HUES64 (cell line): ENCODE measurements at regions not wholly inside any gene's neighbourhood (a gene's known extent, or its start where the extent isn't known, plus 50 kb on each side); places are given as distances from the start of the nearest gene placed in this dataset.

Experiments used
- H3K27ac ChIP-seq: 2 replicates; pipeline ENCODE4 v1.7.0; 2013; ENCODE audit warnings: low read depth, low read length, inconsistent platforms
- H3K27me3 ChIP-seq: 2 replicates; pipeline ENCODE4 v1.6.1; 2013; ENCODE audit warnings: mild to moderate bottlenecking, low read length; ENCODE audit not compliant: insufficient read depth
- H3K36me3 ChIP-seq: 2 replicates; pipeline ENCODE4 v1.6.1; 2013; ENCODE audit warnings: mild to moderate bottlenecking, low read length; ENCODE audit not compliant: insufficient read depth
- H3K4me1 ChIP-seq: 2 replicates; pipeline ENCODE4 v1.6.1; 2013; ENCODE audit warnings: mild to moderate bottlenecking, low read length, moderate library complexity; ENCODE audit not compliant: insufficient read depth
- H3K4me3 ChIP-seq: 2 replicates; pipeline ENCODE4 v1.5.1; 2013; ENCODE audit warnings: mild to moderate bottlenecking, low read length, moderate library complexity
- H3K9ac ChIP-seq: 2 replicates; pipeline ENCODE4 v1.6.1; 2013; ENCODE audit warnings: mild to moderate bottlenecking, low read depth, low read length
- H3K9me3 ChIP-seq: 2 replicates; pipeline ENCODE4 v1.6.1; 2013; ENCODE audit warnings: low read depth, low read length; ENCODE audit not compliant: insufficient read depth
- WGBS: fragments of 150-250, 120-280 bp; methylation state at CpG from one replicate; pipeline ENCODE4 v1.1.7; 2013; ENCODE audit warnings: missing lambda C conversion rate; 5-methylcytosine and 5-hydroxymethylcytosine counted together

GRCh38 chr11:127242676-127243075, 242.1 kb upstream of the KIRREL3 start:
- WGBS = 91% methylated on average over 2 of the region's 2 CpGs
- Histone ChIP-seq H3K27ac (no peak overlapping the region), H3K4me1 (peaks cover 4% of the 10 kb centered on the region; the same call in 1 of the 2 replicates), H3K36me3 (no peaks in the 10 kb centered on the region), H3K4me3 (no peak overlapping the region), H3K9me3 (no peaks in the 10 kb centered on the region), H3K27me3 (no peaks in the 10 kb centered on the region), H3K9ac (no peak overlapping the region)

GRCh38 chr11:127238321-127238720, 237.8 kb upstream of the KIRREL3 start:
- WGBS = 100% methylated on average over 2 of the region's 4 CpGs
- no peak overlapping the region for H3K9ac ChIP-seq

GRCh38 chr11:127236776-127237175, 236.2 kb upstream of the KIRREL3 start:
- H3K27ac ChIP-seq = no peak overlapping the region
- no peak overlapping the region for H3K9ac ChIP-seq
- no peaks in the 10 kb centered on the region for H3K9me3 ChIP-seq
- no peaks in the 10 kb centered on the region for H3K27me3 ChIP-seq
- H3K4me3 ChIP-seq = no peak overlapping the region
- WGBS = 100% methylated on average over 1 of the region's 1 CpG
- H3K4me1 ChIP-seq = no peaks in the 10 kb centered on the region
- no peaks in the 10 kb centered on the region for H3K36me3 ChIP-seq

More at GRCh38 chr11:127238321-127238720, 237.8 kb upstream of the KIRREL3 start:
- Histone ChIP-seq H3K36me3 (no peaks in the 10 kb centered on the region), H3K27me3 (no peaks in the 10 kb centered on the region), H3K9me3 (no peaks in the 10 kb centered on the region), H3K27ac (no peak overlapping the region), H3K4me3 (no peak overlapping the region), H3K4me1 (no peaks in the 10 kb centered on the region)

- Histone ChIP-seq H3K9ac (no peak overlapping the region), H3K27ac (no peak overlapping the region), H3K27me3 (no peaks in the 10 kb centered on the region), H3K4me3 (no peak overlapping the region), H3K9me3 (no peaks in the 10 kb centered on the region), H3K36me3 (no peaks in the 10 kb centered on the region), H3K4me1 (no peaks in the 10 kb centered on the region)
- 80% methylated on average over 3 of the region's 3 CpGs for WGBS
These were observed 233.4 kb upstream of the KIRREL3 start for GRCh38 chr11:127233998-127234397.

- WGBS = 98% methylated on average over 3 of the region's 3 CpGs
- H3K4me3 ChIP-seq = no peak overlapping the region
- no peaks in the 10 kb centered on the region for H3K9me3 ChIP-seq
- no peaks in the 10 kb centered on the region for H3K4me1 ChIP-seq
- no peaks in the 10 kb centered on the region for H3K36me3 ChIP-seq
- no peak overlapping the region for H3K27ac ChIP-seq
- no peaks in the 10 kb centered on the region for H3K27me3 ChIP-seq
- H3K9ac ChIP-seq = no peak overlapping the region
These were observed 229.8 kb upstream of the KIRREL3 start for GRCh38 chr11:127230392-127230791.

- H3K27me3 ChIP-seq = no peaks in the 10 kb centered on the region
- H3K9ac ChIP-seq = no peak overlapping the region
- no peak overlapping the region for H3K27ac ChIP-seq
- H3K4me1 ChIP-seq = peaks cover 3% of the 10 kb centered on the region; the same call in 1 of the 2 replicates
- 100% methylated on average over 1 of the region's 2 CpGs for WGBS
- H3K9me3 ChIP-seq = no peaks in the 10 kb centered on the region
- H3K4me3 ChIP-seq = no peak overlapping the region
- H3K36me3 ChIP-seq = no peaks in the 10 kb centered on the region
These were observed 226.4 kb upstream of the KIRREL3 start for GRCh38 chr11:127226949-127227348.

GRCh38 chr11:127226380-127226779, 225.8 kb upstream of the KIRREL3 start:
- Histone ChIP-seq H3K4me1 (peaks cover 3% of the 10 kb centered on the region; the same call in 1 of the 2 replicates), H3K4me3 (no peak overlapping the region), H3K9ac (no peak overlapping the region), H3K27me3 (no peaks in the 10 kb centered on the region), H3K9me3 (no peaks in the 10 kb centered on the region), H3K36me3 (no peaks in the 10 kb centered on the region), H3K27ac (no peak overlapping the region)
- 100% methylated on average over 1 of the region's 1 CpG for WGBS

- Histone ChIP-seq H3K27ac (no peak overlapping the region), H3K27me3 (no peaks in the 10 kb centered on the region), H3K4me1 (peaks cover 3% of the 10 kb centered on the region; the same call in 1 of the 2 replicates), H3K9me3 (no peaks in the 10 kb centered on the region), H3K36me3 (no peaks in the 10 kb centered on the region), H3K9ac (no peak overlapping the region), H3K4me3 (no peak overlapping the region)
- 100% methylated on average over 1 of the region's 1 CpG for WGBS
These were observed 225.0 kb upstream of the KIRREL3 start for GRCh38 chr11:127225619-127226018.

- Histone ChIP-seq H3K9me3 (no peaks in the 10 kb centered on the region), H3K4me3 (no peak overlapping the region), H3K36me3 (no peaks in the 10 kb centered on the region), H3K9ac (no peak overlapping the region), H3K27me3 (no peaks in the 10 kb centered on the region), H3K27ac (no peak overlapping the region), H3K4me1 (peaks cover 3% of the 10 kb centered on the region; the same call in 1 of the 2 replicates)
- WGBS = 90% methylated on average over 2 of the region's 2 CpGs
These were observed 223.7 kb upstream of the KIRREL3 start for GRCh38 chr11:127224276-127224675.

- H3K4me1 ChIP-seq = peaks cover 3% of the 10 kb centered on the region; the same call in 1 of the 2 replicates
- H3K36me3 ChIP-seq = no peaks in the 10 kb centered on the region
- H3K9me3 ChIP-seq = no peaks in the 10 kb centered on the region
- WGBS = 96% methylated on average over 5 of the region's 5 CpGs
- no peak overlapping the region for H3K9ac ChIP-seq
- no peak overlapping the region for H3K4me3 ChIP-seq
- H3K27ac ChIP-seq = no peak overlapping the region
- H3K27me3 ChIP-seq = no peaks in the 10 kb centered on the region
These were observed 223.1 kb upstream of the KIRREL3 start for GRCh38 chr11:127223633-127224032.

GRCh38 chr11:127223026-127223425, 222.5 kb upstream of the KIRREL3 start:
- no peaks in the 10 kb centered on the region for H3K9me3 ChIP-seq
- WGBS = 42% methylated on average over 1 of the region's 1 CpG
- H3K4me1 ChIP-seq = peaks cover 3% of the 10 kb centered on the region; the same call in 1 of the 2 replicates
- no peaks in the 10 kb centered on the region for H3K36me3 ChIP-seq
- no peaks in the 10 kb centered on the region for H3K27me3 ChIP-seq
- H3K27ac ChIP-seq = no peak overlapping the region
- no peak overlapping the region for H3K4me3 ChIP-seq
- H3K9ac ChIP-seq = no peak overlapping the region

GRCh38 chr11:127219704-127220103, 219.1 kb upstream of the KIRREL3 start:
- WGBS = 94% methylated on average over 2 of the region's 2 CpGs

More at GRCh38 chr11:127219704-127220103, 219.1 kb upstream of the KIRREL3 start:
- H3K9ac ChIP-seq = no peak overlapping the region
- H3K36me3 ChIP-seq = no peaks in the 10 kb centered on the region
- H3K27me3 ChIP-seq = no peaks in the 10 kb centered on the region
- peaks cover 6% of the 10 kb centered on the region; the same call in 1 of the 2 replicates for H3K4me1 ChIP-seq
- no peaks in the 10 kb centered on the region for H3K9me3 ChIP-seq
- H3K27ac ChIP-seq = no peak overlapping the region
- no peak overlapping the region for H3K4me3 ChIP-seq
